D721Med (cell line): ENCODE measurements at regions not wholly inside any gene's neighbourhood (a gene's known extent, or its start where the extent isn't known, plus 50 kb on each side); places are given as distances from the start of the nearest gene placed in this dataset.
A peak's percentile ranks its signal among the peaks of the same experiment; 100 is the strongest.

ENCODE experiments used
- DNase-seq: peaks from one replicate; pipeline ENCODE4 v3.0.0; 2011; ENCODE audit warnings: low spot score; ENCODE audit not compliant: insufficient read length
- FAIRE-seq: peaks from 2 replicates; lab custom pipeline; 2011; peaks lifted over from hg19 to GRCh38; lab: Jason Lieb, UNC
- CTCF ChIP-seq: IDR thresholded peaks from 2 replicates; pipeline ENCODE4 v1.5.1; 2012; ENCODE audit warnings: mild to moderate bottlenecking, control low read depth; ENCODE audit not compliant: insufficient read depth; ENCODE audit errors: missing control alignments

GRCh38 chr12:104877103-104877705 is 80.9 kb downstream of the SLC41A2 start:
- peak; percentile 19 for DNase-seq
- FAIRE-seq, result no peak
- peak; percentile 74 for TF ChIP-seq CTCF

GRCh38 chr12:104873374-104873773 is 84.7 kb downstream of the SLC41A2 start:
- FAIRE-seq (no peak), DNase-seq (no peak)
- TF ChIP-seq CTCF, result no peak

- FAIRE-seq (peak; percentile 80), DNase-seq (no peak)
- TF ChIP-seq CTCF, result no peak
Observed at GRCh38 chr12:104870797-104871196, 87.3 kb downstream of the SLC41A2 start.

- DNase-seq (no peak), FAIRE-seq (no peak)
- no peak for TF ChIP-seq CTCF
Observed at GRCh38 chr12:104866291-104866690, 91.8 kb downstream of the SLC41A2 start.

- no peak for TF ChIP-seq CTCF
- no peak for FAIRE-seq
- no peak for DNase-seq
Observed at GRCh38 chr12:104865080-104865479, 93.0 kb downstream of the SLC41A2 start.

GRCh38 chr12:104864668-104865067 is 93.4 kb downstream of the SLC41A2 start:
- no peak for TF ChIP-seq CTCF
- DNase-seq, result no peak
- FAIRE-seq, result no peak

GRCh38 chr12:104863296-104863948 is 94.7 kb downstream of the SLC41A2 start:
- FAIRE-seq, result no peak
- no peak for TF ChIP-seq CTCF
- no peak for DNase-seq
